ENCODE measurements at regions not wholly inside any gene's neighbourhood (a gene's known extent, or its start where the extent isn't known, plus 50 kb on each side); places are given as distances from the start of the nearest gene placed in this dataset.

- intact Hi-C loops (cut with DNase I) = no loop called here
- DNase-seq = no peak
Observed at GRCh38 chr2:57075226-57075625, 891.4 kb downstream of the CCDC85A start.

GRCh38 chr2:57080035-57080434, 896.2 kb downstream of the CCDC85A start:
- no peak for DNase-seq
- intact Hi-C loops (cut with DNase I) = no loop called here

GRCh38 chr2:57084697-57085281, 901.0 kb downstream of the CCDC85A start:
- DNase-seq = peak in 1 of 42 donors; percentile 4

GRCh38 chr2:57093020-57093419, 909.2 kb downstream of the CCDC85A start:
- intact Hi-C loops (cut with DNase I) = no loop called here
- no peak for DNase-seq

More at GRCh38 chr2:57084697-57085281, 901.0 kb downstream of the CCDC85A start:
- intact Hi-C loops (cut with DNase I) = no loop called here

GRCh38 chr2:57097855-57098254, 914.1 kb downstream of the CCDC85A start:
- DNase-seq = no peak
- intact Hi-C loops (cut with DNase I) = no loop called here

- no peak for DNase-seq
- intact Hi-C loops (cut with DNase I) = no loop called here
Observed at GRCh38 chr2:57100436-57100835, 916.6 kb downstream of the CCDC85A start.

- no peak for DNase-seq
Observed at GRCh38 chr2:57105694-57106093, 921.9 kb downstream of the CCDC85A start.

GRCh38 chr2:57107353-57107752, 923.6 kb downstream of the CCDC85A start:
- intact Hi-C loops (cut with DNase I) = no loop called here
- no peak for DNase-seq

More at GRCh38 chr2:57105694-57106093, 921.9 kb downstream of the CCDC85A start:
- intact Hi-C loops (cut with DNase I) = no loop called here

GRCh38 chr2:57111531-57111930, 927.7 kb downstream of the CCDC85A start:
- DNase-seq = no peak
- intact Hi-C loops (cut with DNase I) = no loop called here

- DNase-seq = no peak
- intact Hi-C loops (cut with DNase I) = no loop called here
Observed at GRCh38 chr2:57119141-57119540, 927.5 kb upstream of the VRK2 start.

- intact Hi-C loops (cut with DNase I) = no loop called here
- no peak for DNase-seq
Observed at GRCh38 chr2:57126410-57126809, 920.2 kb upstream of the VRK2 start.

- no peak for DNase-seq
- intact Hi-C loops (cut with DNase I) = no loop called here
Observed at GRCh38 chr2:57139179-57139578, 907.4 kb upstream of the VRK2 start.

- intact Hi-C loops (cut with DNase I) = no loop called here
- no peak for DNase-seq
Observed at GRCh38 chr2:57141269-57141668, 905.3 kb upstream of the VRK2 start.

- DNase-seq = no peak
- intact Hi-C loops (cut with DNase I) = no loop called here
Observed at GRCh38 chr2:57146951-57147350, 899.7 kb upstream of the VRK2 start.

GRCh38 chr2:57156231-57156924, 890.2 kb upstream of the VRK2 start:
- intact Hi-C loops (cut with DNase I) = no loop called here

GRCh38 chr2:57160976-57161375, 885.6 kb upstream of the VRK2 start:
- intact Hi-C loops (cut with DNase I) = no loop called here
- DNase-seq = no peak

More at GRCh38 chr2:57156231-57156924, 890.2 kb upstream of the VRK2 start:
- DNase-seq = no peak

- intact Hi-C loops (cut with DNase I) = no loop called here
- peak in 1 of 42 donors; percentile 5 for DNase-seq
Observed at GRCh38 chr2:57177176-57177575, 869.4 kb upstream of the VRK2 start.

- intact Hi-C loops (cut with DNase I) = no loop called here
Observed at GRCh38 chr2:57180042-57180567, 866.5 kb upstream of the VRK2 start.

GRCh38 chr2:57180678-57181077, 865.9 kb upstream of the VRK2 start:
- intact Hi-C loops (cut with DNase I) = no loop called here
- no peak for DNase-seq

More at GRCh38 chr2:57180042-57180567, 866.5 kb upstream of the VRK2 start:
- no peak for DNase-seq

GRCh38 chr2:57181315-57182038, 865.1 kb upstream of the VRK2 start:
- intact Hi-C loops (cut with DNase I) = no loop called here
- DNase-seq = no peak
